Memory B cell (primary cell): ENCODE measurements at regions not wholly inside any gene's neighbourhood (a gene's known extent, or its start where the extent isn't known, plus 50 kb on each side); places are given as distances from the start of the nearest gene placed in this dataset.

Experiments used
- ATAC-seq: fragments of 150-1000 bp; cut with Tn5 transposase; 2 replicates; pipeline ENCODE4 v1.10.0; 2021; ENCODE audit warnings: low read depth, mild to moderate bottlenecking, moderate library complexity
- DNase-seq, 2 donors: peaks; one replicate each; pipeline ENCODE4 v3.0.0; 2022; ENCODE audit warnings: low spot score in 2 of 2
- H3K27ac Mint-ChIP-seq: one replicate; pipeline ENCODE4 v1.8.0; 2022; ENCODE audit warnings: mild to moderate bottlenecking, moderate library complexity, mixed read lengths
- H3K27me3 Mint-ChIP-seq: one replicate; pipeline ENCODE4 v1.8.0; 2022; ENCODE audit warnings: mixed read lengths
- H3K36me3 Mint-ChIP-seq: one replicate; pipeline ENCODE4 v1.8.0; 2022; ENCODE audit warnings: mild to moderate bottlenecking, mixed read lengths
- H3K4me1 Mint-ChIP-seq: one replicate; pipeline ENCODE4 v1.8.0; 2022; ENCODE audit warnings: mixed read lengths
- H3K4me3 Mint-ChIP-seq: one replicate; pipeline ENCODE4 v1.8.0; 2022; ENCODE audit warnings: mild to moderate bottlenecking, moderate library complexity, mixed read lengths
- H3K9me3 Mint-ChIP-seq: one replicate; pipeline ENCODE4 v1.8.0; 2022; ENCODE audit warnings: mixed read lengths

DNA sequence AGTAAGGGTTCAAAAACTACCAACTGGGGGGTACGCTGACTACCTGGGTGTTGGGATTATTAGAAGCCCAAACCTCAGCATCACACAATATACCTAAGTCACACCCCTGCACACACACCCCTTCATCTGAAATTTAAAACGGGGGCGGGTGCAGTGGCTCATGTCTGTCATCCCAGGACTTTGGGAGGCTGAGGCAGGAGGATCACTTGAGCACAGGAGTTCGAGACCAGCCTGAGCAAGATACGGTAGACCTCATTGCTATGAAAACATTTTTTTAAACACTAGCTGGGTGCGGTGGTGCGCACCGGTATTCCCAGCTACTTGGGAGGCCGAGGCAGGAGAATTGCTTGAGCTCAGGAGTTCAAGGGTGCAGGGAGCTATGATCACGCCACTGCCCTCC is 331.0 kb downstream of the ASMT start:
- H3K27ac Mint-ChIP-seq: no peak overlapping the region
- no peak for ATAC-seq
- no peak for DNase-seq
- no peak overlapping the region for H3K4me3 Mint-ChIP-seq
- H3K4me1 Mint-ChIP-seq: no peaks in the 10 kb centered on the region
- no peaks in the 10 kb centered on the region for H3K27me3 Mint-ChIP-seq
- no peaks in the 10 kb centered on the region for H3K36me3 Mint-ChIP-seq
- H3K9me3 Mint-ChIP-seq: no peaks in the 10 kb centered on the region

DNA sequence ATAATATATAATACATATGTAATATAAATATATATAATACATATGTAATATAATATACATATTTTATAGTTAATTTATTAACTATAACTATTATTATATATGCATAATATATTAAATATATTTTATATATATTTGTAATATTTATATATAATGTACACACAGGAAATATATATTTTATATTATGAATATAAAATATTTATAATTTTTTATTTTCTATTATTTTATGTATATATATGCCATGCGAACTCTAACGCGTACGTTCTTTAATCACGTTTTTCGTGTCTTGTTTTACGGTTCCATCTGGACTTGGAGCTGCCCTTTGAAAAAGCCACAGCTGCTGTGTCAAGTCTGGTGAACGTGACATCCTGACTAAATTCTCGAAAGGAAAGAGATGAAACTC is 332.1 kb downstream of the ASMT start:
- no peak for DNase-seq
- H3K9me3 Mint-ChIP-seq: no peaks in the 10 kb centered on the region
- no peaks in the 10 kb centered on the region for H3K4me1 Mint-ChIP-seq
- no peak for ATAC-seq
- no peaks in the 10 kb centered on the region for H3K36me3 Mint-ChIP-seq
- no peak overlapping the region for H3K27ac Mint-ChIP-seq
- H3K27me3 Mint-ChIP-seq: no peaks in the 10 kb centered on the region
- no peak overlapping the region for H3K4me3 Mint-ChIP-seq
